ENCODE measurements at regions not wholly inside any gene's neighbourhood (a gene's known extent, or its start where the extent isn't known, plus 50 kb on each side); places are given as distances from the start of the nearest gene placed in this dataset.

DNA sequence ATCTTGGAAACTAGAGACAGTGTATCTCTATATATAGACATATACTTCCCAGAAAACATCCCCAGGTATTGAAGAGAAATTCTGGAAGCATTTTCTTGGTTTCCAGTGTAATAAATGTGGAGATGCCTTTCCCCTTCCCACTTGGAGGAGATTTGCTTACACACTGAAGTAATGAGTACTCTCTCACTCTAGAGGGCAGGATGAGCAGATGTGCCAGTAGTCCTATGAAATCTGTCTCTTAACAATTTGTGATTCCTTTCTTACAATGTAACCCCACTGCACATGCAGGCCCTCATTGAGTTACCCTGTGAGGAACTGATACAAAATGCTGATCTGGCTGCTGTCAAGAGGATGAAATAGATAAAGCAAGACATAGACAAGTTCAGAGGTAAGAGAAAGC, 567.2 kb downstream of the SLCO4C1 start:
- Histone ChIP-seq H3K9ac (ENCODE audit: low read length) (no peak overlapping the region), H3K79me2 (ENCODE audit: low read length) (no peaks in the 10 kb centered on the region), H3K27me3 (ENCODE audit: low read depth, low read length) (no peaks in the 10 kb centered on the region), H4K20me1 (ENCODE audit: insufficient read depth, low read length) (no peaks in the 10 kb centered on the region), H2AFZ (ENCODE audit: low read depth, low read length) (no peak overlapping the region), H3K4me3 (ENCODE audit: low read length) (no peak overlapping the region), H3K4me2 (ENCODE audit: low read length) (no peak overlapping the region), H3K36me3 (replicated peaks; ENCODE audit: low read depth, low read length) (no peaks in the 10 kb centered on the region), H3K9me3 (ENCODE audit: insufficient read depth, low read length) (no peaks in the 10 kb centered on the region), H3K4me1 (ENCODE audit: low read length) (no peaks in the 10 kb centered on the region), H3K27ac (ENCODE audit: low read length) (no peak overlapping the region)
- TF ChIP-seq, protein P1, sequence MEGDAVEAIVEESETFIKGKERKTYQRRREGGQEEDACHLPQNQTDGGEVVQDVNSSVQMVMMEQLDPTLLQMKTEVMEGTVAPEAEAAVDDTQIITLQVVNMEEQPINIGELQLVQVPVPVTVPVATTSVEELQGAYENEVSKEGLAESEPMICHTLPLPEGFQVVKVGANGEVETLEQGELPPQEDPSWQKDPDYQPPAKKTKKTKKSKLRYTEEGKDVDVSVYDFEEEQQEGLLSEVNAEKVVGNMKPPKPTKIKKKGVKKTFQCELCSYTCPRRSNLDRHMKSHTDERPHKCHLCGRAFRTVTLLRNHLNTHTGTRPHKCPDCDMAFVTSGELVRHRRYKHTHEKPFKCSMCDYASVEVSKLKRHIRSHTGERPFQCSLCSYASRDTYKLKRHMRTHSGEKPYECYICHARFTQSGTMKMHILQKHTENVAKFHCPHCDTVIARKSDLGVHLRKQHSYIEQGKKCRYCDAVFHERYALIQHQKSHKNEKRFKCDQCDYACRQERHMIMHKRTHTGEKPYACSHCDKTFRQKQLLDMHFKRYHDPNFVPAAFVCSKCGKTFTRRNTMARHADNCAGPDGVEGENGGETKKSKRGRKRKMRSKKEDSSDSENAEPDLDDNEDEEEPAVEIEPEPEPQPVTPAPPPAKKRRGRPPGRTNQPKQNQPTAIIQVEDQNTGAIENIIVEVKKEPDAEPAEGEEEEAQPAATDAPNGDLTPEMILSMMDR (IDR thresholded peaks at IDR 0.05; ENCODE audit: low read depth, low read length), result peak; percentile 26
- no peak for TF ChIP-seq EZH2phosphoT487 (IDR thresholded peaks at IDR 0.05; ENCODE audit: low read depth)

DNA sequence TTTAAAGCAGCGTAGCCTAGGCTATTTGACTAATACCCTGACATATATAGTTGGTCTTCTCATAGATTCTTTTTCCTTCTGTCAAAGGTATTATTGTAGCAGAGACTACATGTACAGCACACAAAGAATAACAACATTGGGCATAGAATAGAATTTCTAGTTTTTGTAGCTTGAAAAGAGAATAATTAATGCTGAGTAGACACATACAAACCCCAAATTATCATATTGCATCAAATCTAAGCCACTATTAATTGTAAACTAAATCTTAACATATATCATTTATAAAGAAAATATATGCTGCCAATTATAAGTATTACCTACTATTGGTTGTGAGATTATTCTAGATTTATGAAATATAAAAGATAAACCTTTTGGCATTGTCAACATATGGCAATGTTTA, 574.5 kb downstream of the SLCO4C1 start:
- no peaks in the 10 kb centered on the region for H3K79me2 ChIP-seq (ENCODE audit: low read length)

DNA sequence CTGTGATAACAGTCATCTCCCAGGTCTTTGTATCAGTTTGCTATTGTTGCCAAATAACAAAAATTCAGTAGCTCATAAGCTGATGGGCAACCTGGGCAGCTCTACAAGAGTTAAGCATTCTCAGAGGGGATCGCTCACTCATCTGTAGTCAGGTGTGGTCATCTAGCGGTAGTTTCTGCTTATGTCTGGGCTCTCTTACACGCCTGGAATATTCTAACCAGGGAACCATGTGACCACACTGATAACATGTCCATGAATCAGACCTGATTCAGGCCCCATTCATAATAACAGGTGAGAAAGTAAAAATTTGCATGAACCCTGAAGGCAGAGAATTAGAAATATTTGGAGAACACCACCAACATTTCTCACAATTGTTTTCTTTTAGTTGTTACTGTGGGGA, 576.1 kb downstream of the SLCO4C1 start:
- Histone ChIP-seq H3K4me3 (ENCODE audit: low read length) (no peak overlapping the region), H3K27ac (ENCODE audit: low read length) (no peak overlapping the region), H3K9me3 (ENCODE audit: insufficient read depth, low read length) (no peaks in the 10 kb centered on the region), H4K20me1 (ENCODE audit: insufficient read depth, low read length) (no peaks in the 10 kb centered on the region), H3K9ac (ENCODE audit: low read length) (no peak overlapping the region), H3K4me2 (ENCODE audit: low read length) (no peak overlapping the region), H3K79me2 (ENCODE audit: low read length) (no peaks in the 10 kb centered on the region), H3K36me3 (replicated peaks; ENCODE audit: low read depth, low read length) (no peaks in the 10 kb centered on the region), H2AFZ (ENCODE audit: low read depth, low read length) (no peak overlapping the region), H3K27me3 (ENCODE audit: low read depth, low read length) (no peaks in the 10 kb centered on the region), H3K4me1 (ENCODE audit: low read length) (no peaks in the 10 kb centered on the region)
- TF ChIP-seq, protein P1 (IDR thresholded peaks at IDR 0.05; ENCODE audit: low read depth, low read length), result no peak
- TF ChIP-seq EZH2phosphoT487 (IDR thresholded peaks at IDR 0.05; ENCODE audit: low read depth), result no peak

More for the DNA sequence above, 574.5 kb downstream of the SLCO4C1 start:
- Histone ChIP-seq H3K27ac (ENCODE audit: low read length) (no peak overlapping the region), H2AFZ (ENCODE audit: low read depth, low read length) (no peak overlapping the region), H3K9me3 (ENCODE audit: insufficient read depth, low read length) (no peaks in the 10 kb centered on the region), H3K27me3 (ENCODE audit: low read depth, low read length) (no peaks in the 10 kb centered on the region), H3K4me2 (ENCODE audit: low read length) (no peak overlapping the region), H3K4me1 (ENCODE audit: low read length) (no peaks in the 10 kb centered on the region), H3K9ac (ENCODE audit: low read length) (no peak overlapping the region), H3K4me3 (ENCODE audit: low read length) (no peak overlapping the region), H3K36me3 (replicated peaks; ENCODE audit: low read depth, low read length) (no peaks in the 10 kb centered on the region), H4K20me1 (ENCODE audit: insufficient read depth, low read length) (no peaks in the 10 kb centered on the region)
- TF ChIP-seq, protein P1 (IDR thresholded peaks at IDR 0.05; ENCODE audit: low read depth, low read length), result no peak
- no peak for TF ChIP-seq EZH2phosphoT487 (IDR thresholded peaks at IDR 0.05; ENCODE audit: low read depth)

DNA sequence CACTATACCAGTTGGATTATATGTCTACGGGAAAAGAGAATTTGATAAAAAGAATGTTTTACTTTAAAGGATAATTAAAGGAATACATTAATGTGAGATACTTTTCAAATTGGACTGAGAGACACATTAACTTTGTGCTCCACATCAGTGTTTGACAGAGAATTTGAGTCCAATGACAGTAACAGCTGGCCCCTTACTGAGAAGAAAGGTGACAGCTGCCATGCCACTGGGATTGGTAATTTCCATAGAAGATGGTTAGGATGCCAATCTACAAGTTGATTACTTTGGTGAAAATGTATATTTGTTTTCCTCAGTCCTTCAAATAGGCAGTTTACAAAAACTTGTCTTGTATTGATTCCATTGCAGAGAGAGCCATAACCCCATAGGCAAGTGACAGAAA, 578.4 kb downstream of the SLCO4C1 start:
- H3K4me2 ChIP-seq (ENCODE audit: low read length), result no peak overlapping the region
- no peak overlapping the region for H3K27ac ChIP-seq (ENCODE audit: low read length)
- no peaks in the 10 kb centered on the region for H3K27me3 ChIP-seq (ENCODE audit: low read depth, low read length)
- H3K9me3 ChIP-seq (ENCODE audit: insufficient read depth, low read length), result no peaks in the 10 kb centered on the region
- H2AFZ ChIP-seq (ENCODE audit: low read depth, low read length), result no peak overlapping the region
- H4K20me1 ChIP-seq (ENCODE audit: insufficient read depth, low read length), result no peaks in the 10 kb centered on the region
- H3K4me3 ChIP-seq (ENCODE audit: low read length), result no peak overlapping the region
- TF ChIP-seq EZH2phosphoT487 (IDR thresholded peaks at IDR 0.05; ENCODE audit: low read depth), result no peak
- TF ChIP-seq, protein P1 (IDR thresholded peaks at IDR 0.05; ENCODE audit: low read depth, low read length), result no peak
- no peaks in the 10 kb centered on the region for H3K79me2 ChIP-seq (ENCODE audit: low read length)
- no peak overlapping the region for H3K9ac ChIP-seq (ENCODE audit: low read length)
- no peaks in the 10 kb centered on the region for H3K4me1 ChIP-seq (ENCODE audit: low read length)
- H3K36me3 ChIP-seq (replicated peaks; ENCODE audit: low read depth, low read length), result no peaks in the 10 kb centered on the region

Data from OCI-LY3 (cell line).